ENCODE measurements at regions not wholly inside any gene's neighbourhood (a gene's known extent, or its start where the extent isn't known, plus 50 kb on each side); places are given as distances from the start of the nearest gene placed in this dataset.
A peak's percentile ranks its signal among the peaks of the same experiment; 100 is the strongest.

GRCh38 chr15:91469632-91470567 lies 369.8 kb downstream of the SV2B start:
- Histone ChIP-seq H3K4me3 (no peak overlapping the region), H3K9me3 (no peaks in the 10 kb centered on the region), H3K36me3 (no peaks in the 10 kb centered on the region), H3K27ac (no peak overlapping the region), H3K27me3 (no peaks in the 10 kb centered on the region), H3K4me1 (no peaks in the 10 kb centered on the region)
- intact Hi-C loops (cut with DNase I): no loop called here
- WGBS (ENCODE audit: insufficient coverage, low coverage, low lambda C conversion rate, missing lambda C conversion rate): 64% methylated on average over 10 of the region's 17 CpGs
- TF ChIP-seq POLR2A (IDR thresholded peaks at IDR 0.05): no peak
- no peak for TF ChIP-seq CTCF (IDR thresholded peaks at IDR 0.05)
- DNase-seq: no peak
- peak in 3 of 4 donors; percentile 25 to 49 (median 30) for ATAC-seq

GRCh38 chr15:91471468-91471867 lies 371.4 kb downstream of the SV2B start:
- no peak for ATAC-seq
- TF ChIP-seq CTCF (IDR thresholded peaks at IDR 0.05) (no peak), POLR2A (IDR thresholded peaks at IDR 0.05) (no peak)
- no peak overlapping the region for H3K4me3 ChIP-seq

GRCh38 chr15:91472316-91472756 lies 372.3 kb downstream of the SV2B start:
- ATAC-seq: peak in 2 of 4 donors; percentile 61 to 62
- intact Hi-C loops (cut with DNase I): no loop called here
- no peak for DNase-seq
- H3K27me3 ChIP-seq: no peaks in the 10 kb centered on the region
- TF ChIP-seq POLR2A (IDR thresholded peaks at IDR 0.05) (no peak), CTCF (IDR thresholded peaks at IDR 0.05) (no peak)
- 14% methylated on average over 3 of the region's 3 CpGs for WGBS (ENCODE audit: insufficient coverage, low coverage, low lambda C conversion rate, missing lambda C conversion rate)
- H3K9me3 ChIP-seq: no peaks in the 10 kb centered on the region
- no peak overlapping the region for H3K27ac ChIP-seq
- H3K4me1 ChIP-seq: no peaks in the 10 kb centered on the region
- no peaks in the 10 kb centered on the region for H3K36me3 ChIP-seq
- H3K4me3 ChIP-seq: no peak overlapping the region

More at GRCh38 chr15:91471468-91471867, 371.4 kb downstream of the SV2B start:
- Histone ChIP-seq H3K27me3 (no peaks in the 10 kb centered on the region), H3K36me3 (no peaks in the 10 kb centered on the region), H3K9me3 (no peaks in the 10 kb centered on the region), H3K4me1 (no peaks in the 10 kb centered on the region), H3K27ac (no peak overlapping the region)
- WGBS (ENCODE audit: insufficient coverage, low coverage, low lambda C conversion rate, missing lambda C conversion rate): 48% methylated on average over 6 of the region's 6 CpGs
- intact Hi-C loops (cut with DNase I): no loop called here
- no peak for DNase-seq

GRCh38 chr15:91473894-91474545 lies 374.0 kb downstream of the SV2B start:
- TF ChIP-seq POLR2A (IDR thresholded peaks at IDR 0.05): no peak
- no peak for TF ChIP-seq CTCF (IDR thresholded peaks at IDR 0.05)
- ATAC-seq: no peak

More at GRCh38 chr15:91473894-91474545, 374.0 kb downstream of the SV2B start:
- no peak overlapping the region for H3K27ac ChIP-seq
- WGBS (ENCODE audit: insufficient coverage, low coverage, low lambda C conversion rate, missing lambda C conversion rate): 39% methylated on average over 3 of the region's 3 CpGs
- H3K27me3 ChIP-seq: no peaks in the 10 kb centered on the region
- H3K4me1 ChIP-seq: no peaks in the 10 kb centered on the region
- H3K9me3 ChIP-seq: no peaks in the 10 kb centered on the region
- no peaks in the 10 kb centered on the region for H3K36me3 ChIP-seq
- intact Hi-C loops (cut with DNase I): no loop called here
- H3K4me3 ChIP-seq: no peak overlapping the region
- DNase-seq: no peak
